ENCODE measurements at regions not wholly inside any gene's neighbourhood (a gene's known extent, or its start where the extent isn't known, plus 50 kb on each side); places are given as distances from the start of the nearest gene placed in this dataset.

- Histone ChIP-seq H3K14ac (ENCODE audit: low read length) (no peak overlapping the region), H4K8ac (ENCODE audit: low read depth, low read length) (no peak overlapping the region), H2BK120ac (ENCODE audit: insufficient read depth, low read length, poor library complexity) (no peak overlapping the region), H2BK5ac (ENCODE audit: low read depth, low read length, poor library complexity) (no peak overlapping the region), H3K18ac (ENCODE audit: low read length) (no peak overlapping the region), H3K23ac (ENCODE audit: low read length) (no peak overlapping the region), H4K91ac (ENCODE audit: low read depth, low read length) (no peak overlapping the region), H3K36me3 (ENCODE audit: control insufficient read depth in 1 of 2, insufficient read depth in 2 of 2, low read length in 2 of 2) (no peaks in the 10 kb centered on the region), H3K27ac (ENCODE audit: low read depth, low read length) (no peak overlapping the region), H3K27me3 (ENCODE audit: insufficient read depth, low read length) (no peaks in the 10 kb centered on the region), H2AFZ (ENCODE audit: insufficient read depth, low read length, poor library complexity) (no peak overlapping the region), H2BK12ac (ENCODE audit: low read length) (no peak overlapping the region), H3K9me3 (ENCODE audit: insufficient read depth, low read depth, low read length) (no peaks in the 10 kb centered on the region), H3K9ac (ENCODE audit: low read length) (no peak overlapping the region), H3K79me1 (ENCODE audit: low read length) (no peaks in the 10 kb centered on the region), H4K12ac (ENCODE audit: low read depth, low read length) (no peak overlapping the region), H2AK5ac (ENCODE audit: low read length) (no peak overlapping the region), H3K4me3 (ENCODE audit: low read depth, low read length) (no peak overlapping the region), H3K4me1 (ENCODE audit: control insufficient read depth in 1 of 2, insufficient read depth in 2 of 2, low read length in 2 of 2) (no peaks in the 10 kb centered on the region), H3K79me2 (ENCODE audit: control insufficient read depth, insufficient read depth, low read length, poor library complexity) (no peaks in the 10 kb centered on the region), H3K4me2 (ENCODE audit: low read length) (no peak overlapping the region), H3K4ac (ENCODE audit: low read depth, low read length) (no peak overlapping the region)
- no peak for DNase-seq
- WGBS (ENCODE audit: extremely low coverage, insufficient coverage, insufficient read length), result no CpG with 5 or more reads among the region's 1 CpG
Measured at GRCh38 chr13:54687173-54687572, 1658.6 kb downstream of the OLFM4 start.

DNA sequence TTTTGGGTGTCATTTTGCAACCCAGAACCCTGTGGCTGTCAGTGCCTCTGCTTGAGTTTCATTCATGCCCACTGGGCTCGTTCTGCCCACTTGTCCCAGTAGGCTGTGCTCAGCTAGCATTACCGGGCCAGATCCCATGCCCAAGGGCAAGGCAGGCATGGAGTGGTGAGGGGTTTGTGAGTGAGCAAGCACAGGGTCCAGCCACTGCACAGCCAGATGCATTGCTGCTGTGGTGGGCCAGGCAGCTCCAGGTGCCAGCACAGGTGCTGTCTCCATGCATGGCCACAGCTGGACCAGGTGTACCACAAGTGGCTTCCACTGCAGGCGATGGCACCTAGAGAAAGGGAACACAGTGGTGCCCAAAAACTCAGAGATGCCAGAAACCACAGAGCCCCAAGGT, 1671.2 kb downstream of the OLFM4 start:
- Histone ChIP-seq H3K14ac (ENCODE audit: low read length) (no peak overlapping the region), H3K4me1 (ENCODE audit: control insufficient read depth in 1 of 2, insufficient read depth in 2 of 2, low read length in 2 of 2) (no peaks in the 10 kb centered on the region), H3K9ac (ENCODE audit: low read length) (no peak overlapping the region), H3K36me3 (ENCODE audit: control insufficient read depth in 1 of 2, insufficient read depth in 2 of 2, low read length in 2 of 2) (no peaks in the 10 kb centered on the region), H4K8ac (ENCODE audit: low read depth, low read length) (no peak overlapping the region), H4K91ac (ENCODE audit: low read depth, low read length) (no peak overlapping the region), H2BK5ac (ENCODE audit: low read depth, low read length, poor library complexity) (no peak overlapping the region), H2AFZ (ENCODE audit: insufficient read depth, low read length, poor library complexity) (no peak overlapping the region), H2BK120ac (ENCODE audit: insufficient read depth, low read length, poor library complexity) (no peak overlapping the region), H3K27me3 (ENCODE audit: insufficient read depth, low read length) (no peaks in the 10 kb centered on the region), H3K79me1 (ENCODE audit: low read length) (no peaks in the 10 kb centered on the region), H3K27ac (ENCODE audit: low read depth, low read length) (no peak overlapping the region), H3K9me3 (ENCODE audit: insufficient read depth, low read depth, low read length) (peaks cover 5% of the 10 kb centered on the region), H3K18ac (ENCODE audit: low read length) (no peak overlapping the region), H3K4me3 (ENCODE audit: low read depth, low read length) (peak overlapping the region; percentile 21), H3K79me2 (ENCODE audit: control insufficient read depth, insufficient read depth, low read length, poor library complexity) (no peaks in the 10 kb centered on the region), H4K12ac (ENCODE audit: low read depth, low read length) (no peak overlapping the region), H3K4me2 (ENCODE audit: low read length) (no peak overlapping the region), H2BK12ac (ENCODE audit: low read length) (no peak overlapping the region), H3K23ac (ENCODE audit: low read length) (no peak overlapping the region), H3K4ac (ENCODE audit: low read depth, low read length) (no peak overlapping the region), H2AK5ac (ENCODE audit: low read length) (no peak overlapping the region)
- no peak for DNase-seq
- whole genome bisulfite sequencing (ENCODE audit: extremely low coverage, insufficient coverage, insufficient read length), result no CpG with 5 or more reads among the region's 3 CpGs

- no peak overlapping the region for H2BK5ac ChIP-seq (ENCODE audit: low read depth, low read length, poor library complexity)
- H3K14ac ChIP-seq (ENCODE audit: low read length), result no peak overlapping the region
- no peak overlapping the region for H3K27ac ChIP-seq (ENCODE audit: low read depth, low read length)
- peaks cover 6% of the 10 kb centered on the region in 2 experiments for H3K4me1 ChIP-seq (ENCODE audit: control insufficient read depth in 1 of 2, insufficient read depth in 2 of 2, low read length in 2 of 2)
- WGBS (ENCODE audit: extremely low coverage, insufficient coverage, insufficient read length), result no CpG with 5 or more reads among the region's 2 CpGs
- H3K4me2 ChIP-seq (ENCODE audit: low read length), result no peak overlapping the region
- H3K27me3 ChIP-seq (ENCODE audit: insufficient read depth, low read length), result no peaks in the 10 kb centered on the region
- H2AFZ ChIP-seq (ENCODE audit: insufficient read depth, low read length, poor library complexity), result no peak overlapping the region
- H3K79me2 ChIP-seq (ENCODE audit: control insufficient read depth, insufficient read depth, low read length, poor library complexity), result no peaks in the 10 kb centered on the region
- no peak overlapping the region for H2AK5ac ChIP-seq (ENCODE audit: low read length)
- H3K18ac ChIP-seq (ENCODE audit: low read length), result no peak overlapping the region
- H3K23ac ChIP-seq (ENCODE audit: low read length), result no peak overlapping the region
- no peak overlapping the region for H4K91ac ChIP-seq (ENCODE audit: low read depth, low read length)
- no peak for DNase-seq
- H3K36me3 ChIP-seq (ENCODE audit: control insufficient read depth in 1 of 2, insufficient read depth in 2 of 2, low read length in 2 of 2), result no peaks in the 10 kb centered on the region
- H3K4me3 ChIP-seq (ENCODE audit: low read depth, low read length), result no peak overlapping the region
- H3K79me1 ChIP-seq (ENCODE audit: low read length), result no peaks in the 10 kb centered on the region
- no peaks in the 10 kb centered on the region for H3K9me3 ChIP-seq (ENCODE audit: insufficient read depth, low read depth, low read length)
- no peak overlapping the region for H2BK12ac ChIP-seq (ENCODE audit: low read length)
- H3K9ac ChIP-seq (ENCODE audit: low read length), result no peak overlapping the region
- H4K8ac ChIP-seq (ENCODE audit: low read depth, low read length), result no peak overlapping the region
- H4K12ac ChIP-seq (ENCODE audit: low read depth, low read length), result no peak overlapping the region
- no peak overlapping the region for H3K4ac ChIP-seq (ENCODE audit: low read depth, low read length)
- H2BK120ac ChIP-seq (ENCODE audit: insufficient read depth, low read length, poor library complexity), result no peak overlapping the region
Measured at GRCh38 chr13:54705738-54706137, 1677.1 kb downstream of the OLFM4 start.

DNA sequence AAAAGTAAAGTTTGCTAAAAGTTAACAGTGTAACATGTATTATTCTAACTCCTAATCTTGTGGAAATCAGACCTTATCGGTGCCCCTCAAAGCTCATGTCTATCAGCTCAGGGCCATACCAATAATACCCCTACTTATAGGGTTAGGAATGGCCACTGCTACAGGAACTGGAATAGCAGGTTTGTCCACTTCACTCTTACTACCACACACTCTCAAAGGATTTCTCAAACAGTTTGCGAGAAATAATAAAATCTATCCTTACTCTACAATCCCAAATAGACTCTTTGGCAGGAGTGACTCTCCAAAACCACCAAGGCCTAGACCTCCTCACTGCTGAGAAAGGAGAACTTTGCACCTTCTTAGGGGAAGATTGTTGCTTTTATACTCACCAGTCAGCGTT, 1677.7 kb downstream of the OLFM4 start:
- no peak overlapping the region for H3K18ac ChIP-seq (ENCODE audit: low read length)
- H3K9ac ChIP-seq (ENCODE audit: low read length), result no peak overlapping the region
- WGBS (ENCODE audit: extremely low coverage, insufficient coverage, insufficient read length), result no CpG with 5 or more reads among the region's 3 CpGs
- no peak overlapping the region for H2BK120ac ChIP-seq (ENCODE audit: insufficient read depth, low read length, poor library complexity)
- H3K4me3 ChIP-seq (ENCODE audit: low read depth, low read length), result no peak overlapping the region
- H3K36me3 ChIP-seq (ENCODE audit: control insufficient read depth in 1 of 2, insufficient read depth in 2 of 2, low read length in 2 of 2), result no peaks in the 10 kb centered on the region
- H4K12ac ChIP-seq (ENCODE audit: low read depth, low read length), result no peak overlapping the region
- H3K27me3 ChIP-seq (ENCODE audit: insufficient read depth, low read length), result no peaks in the 10 kb centered on the region
- no peak overlapping the region for H2AFZ ChIP-seq (ENCODE audit: insufficient read depth, low read length, poor library complexity)
- H2BK12ac ChIP-seq (ENCODE audit: low read length), result no peak overlapping the region
- no peak overlapping the region for H4K8ac ChIP-seq (ENCODE audit: low read depth, low read length)
- no peak overlapping the region for H3K4me2 ChIP-seq (ENCODE audit: low read length)
- H3K9me3 ChIP-seq (ENCODE audit: insufficient read depth, low read depth, low read length), result no peaks in the 10 kb centered on the region
- no peak overlapping the region for H4K91ac ChIP-seq (ENCODE audit: low read depth, low read length)
- H3K4ac ChIP-seq (ENCODE audit: low read depth, low read length), result no peak overlapping the region
- H3K14ac ChIP-seq (ENCODE audit: low read length), result no peak overlapping the region
- no peaks in the 10 kb centered on the region for H3K79me2 ChIP-seq (ENCODE audit: control insufficient read depth, insufficient read depth, low read length, poor library complexity)
- DNase-seq, result peak in 1 of 2 donors; percentile 36
- H2AK5ac ChIP-seq (ENCODE audit: low read length), result no peak overlapping the region
- H3K4me1 ChIP-seq (ENCODE audit: control insufficient read depth in 1 of 2, insufficient read depth in 2 of 2, low read length in 2 of 2), result peaks cover 6% of the 10 kb centered on the region in 2 experiments
- no peak overlapping the region for H3K27ac ChIP-seq (ENCODE audit: low read depth, low read length)
- H3K79me1 ChIP-seq (ENCODE audit: low read length), result no peaks in the 10 kb centered on the region
- no peak overlapping the region for H3K23ac ChIP-seq (ENCODE audit: low read length)
- no peak overlapping the region for H2BK5ac ChIP-seq (ENCODE audit: low read depth, low read length, poor library complexity)
